HG03097 (cell line): ENCODE measurements at regions not wholly inside any gene's neighbourhood (a gene's known extent, or its start where the extent isn't known, plus 50 kb on each side); places are given as distances from the start of the nearest gene placed in this dataset.
"Not testable (repeated sequence)": the region's sequence is repeated elsewhere in the genome, so short reads cannot be mapped to it uniquely, and the experiment has no call there.

Source experiments
- ATAC-seq: cut with Tn5 transposase; IDR thresholded peaks from one replicate; pipeline ENCODE4 v1.9.1; 2021; ENCODE audit not compliant: unreplicated experiment, low FRiP score

DNA sequence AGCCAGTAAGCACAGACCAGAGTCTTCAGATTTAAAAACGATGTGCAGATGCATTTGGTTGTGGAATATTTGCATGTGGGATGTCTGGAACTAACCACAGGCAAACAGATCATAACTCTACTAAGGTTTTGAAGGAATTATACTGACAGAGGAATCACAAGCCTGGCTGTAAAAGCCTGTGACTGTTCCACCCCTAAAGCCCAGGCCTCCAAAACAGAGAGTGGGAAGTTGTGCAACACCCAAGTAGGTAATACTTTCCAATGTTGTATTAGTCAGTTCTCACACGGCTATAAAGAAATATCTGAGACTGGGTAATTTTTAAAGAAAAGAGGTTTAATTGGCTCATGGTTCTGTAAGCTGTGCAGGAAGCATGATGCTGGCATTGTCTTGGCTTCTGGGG, 68.1 kb upstream of the DCD start:
- no peak for ATAC-seq

DNA sequence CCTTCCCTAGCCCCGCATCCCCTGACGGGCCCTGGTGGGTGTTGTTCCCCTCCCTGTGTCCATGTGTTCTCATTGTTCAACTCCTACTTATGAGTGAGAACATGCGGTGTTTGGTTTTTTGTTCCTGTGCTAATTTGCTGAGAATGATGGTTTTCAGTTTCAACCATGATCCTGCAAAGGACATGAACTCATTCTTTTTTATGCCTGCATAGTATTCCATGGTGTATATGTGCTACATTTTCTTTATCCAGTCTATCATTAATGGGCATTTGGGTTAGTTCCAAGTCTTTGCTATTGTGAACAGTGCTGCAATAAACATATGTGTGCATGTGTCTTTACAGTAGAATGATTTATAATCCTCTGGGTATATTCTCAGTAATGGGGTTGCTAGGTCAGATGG, 65.7 kb upstream of the DCD start:
- not testable (repeated sequence) for ATAC-seq

DNA sequence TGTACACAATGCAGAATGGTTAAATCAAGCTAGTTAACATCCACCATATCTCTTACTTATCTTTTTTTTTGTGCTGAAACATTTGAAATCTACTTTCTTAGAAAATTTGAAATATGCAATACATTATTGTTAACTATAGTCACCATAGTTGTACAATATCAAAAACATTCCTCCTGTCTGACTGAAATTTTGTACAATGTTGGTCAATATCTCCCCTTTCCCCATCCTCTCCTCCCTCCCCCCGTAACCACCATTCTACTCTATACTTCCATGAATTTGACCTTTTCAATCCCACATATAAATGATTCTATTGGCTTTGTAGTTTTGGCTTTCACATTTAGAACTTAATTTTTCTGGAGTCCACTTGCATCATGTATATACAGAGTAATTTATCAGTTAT, 63.5 kb upstream of the DCD start:
- no peak for ATAC-seq

DNA sequence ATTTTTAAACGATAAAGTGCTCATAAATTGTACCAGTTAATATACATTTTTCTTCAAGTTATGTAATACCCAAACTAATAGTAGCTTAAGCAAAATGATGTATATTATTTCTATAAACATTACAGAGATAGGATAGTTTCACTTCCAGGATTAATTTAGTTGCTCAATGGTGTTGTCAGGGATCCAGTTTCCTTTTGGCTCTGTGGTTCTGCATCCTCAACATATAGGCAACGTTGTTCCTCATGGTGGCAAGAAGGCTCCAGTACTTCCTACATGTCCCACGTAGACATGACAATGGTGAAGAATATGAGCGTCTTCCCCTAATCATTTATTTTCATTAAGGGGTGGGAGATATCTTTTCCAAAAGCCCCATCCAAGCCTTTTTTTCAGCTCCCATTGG, 60.7 kb upstream of the DCD start:
- ATAC-seq = no peak

DNA sequence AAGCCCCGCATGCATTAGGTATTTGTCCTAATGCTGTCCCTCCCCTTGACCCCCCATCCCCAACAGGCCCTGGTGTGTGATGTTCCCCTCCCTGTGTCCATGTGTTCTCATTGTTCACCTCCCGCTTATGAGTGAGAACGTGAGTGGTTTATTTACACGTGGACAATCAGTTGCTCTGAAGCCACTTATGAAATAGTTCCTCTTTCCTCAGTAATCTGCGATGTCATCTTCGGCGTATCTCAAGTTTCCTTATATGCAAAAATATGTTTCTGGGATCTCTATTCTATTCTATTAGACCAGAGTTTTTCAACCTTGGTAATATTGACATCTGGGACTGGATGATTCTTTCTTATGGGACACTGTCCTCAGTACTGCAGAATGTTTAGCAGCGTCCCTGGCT, 56.0 kb upstream of the DCD start:
- no peak for ATAC-seq

DNA sequence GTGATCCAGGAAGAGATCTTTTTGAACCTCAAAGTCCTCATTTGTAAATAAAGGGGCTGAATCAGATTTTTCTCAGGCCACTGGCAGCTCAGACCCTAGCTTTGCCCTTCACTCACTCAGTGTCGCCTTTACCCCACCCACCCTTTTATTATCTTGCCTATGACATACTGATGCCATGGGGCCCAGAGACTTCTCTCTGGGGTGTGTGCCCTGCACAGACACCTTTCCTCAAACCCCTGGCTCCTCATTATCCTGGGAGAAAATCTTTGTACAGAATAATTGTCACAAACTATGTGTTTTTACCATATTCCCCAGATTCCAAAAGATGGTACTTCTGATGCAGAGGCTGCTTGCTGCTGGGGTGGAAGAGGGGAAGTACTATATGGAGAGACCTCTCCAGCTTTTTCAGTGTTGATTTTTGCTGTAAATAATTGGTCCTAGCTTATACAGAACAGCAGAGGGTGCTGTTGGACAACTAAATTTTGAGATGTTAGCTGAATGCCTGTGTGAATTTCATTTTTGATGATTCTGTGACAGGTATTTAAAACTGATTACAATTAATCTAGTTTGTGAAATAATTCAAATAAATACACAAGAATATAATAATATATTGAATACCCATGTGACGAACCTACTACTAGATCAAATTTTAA, 53.9 kb upstream of the DCD start:
- ATAC-seq = no peak

DNA sequence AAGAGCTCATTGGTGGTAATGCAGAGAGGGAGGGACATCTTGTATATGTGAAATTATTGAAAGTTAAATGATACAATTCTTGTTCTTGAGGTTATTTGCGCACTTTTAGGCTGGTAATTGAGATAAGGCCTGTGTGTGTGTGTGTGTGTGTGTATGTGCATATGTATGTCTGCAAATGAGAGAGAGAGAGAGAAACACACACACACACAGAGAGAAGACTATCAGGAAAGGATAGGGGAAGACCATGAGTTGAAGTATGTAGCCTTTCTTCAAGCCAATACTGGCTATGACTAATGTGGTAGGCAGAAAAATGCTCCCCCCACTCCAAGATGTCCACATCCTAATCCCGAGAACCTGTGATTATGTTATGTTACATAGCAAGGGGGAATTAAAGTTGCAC, 52.7 kb upstream of the DCD start:
- ATAC-seq = no peak

DNA sequence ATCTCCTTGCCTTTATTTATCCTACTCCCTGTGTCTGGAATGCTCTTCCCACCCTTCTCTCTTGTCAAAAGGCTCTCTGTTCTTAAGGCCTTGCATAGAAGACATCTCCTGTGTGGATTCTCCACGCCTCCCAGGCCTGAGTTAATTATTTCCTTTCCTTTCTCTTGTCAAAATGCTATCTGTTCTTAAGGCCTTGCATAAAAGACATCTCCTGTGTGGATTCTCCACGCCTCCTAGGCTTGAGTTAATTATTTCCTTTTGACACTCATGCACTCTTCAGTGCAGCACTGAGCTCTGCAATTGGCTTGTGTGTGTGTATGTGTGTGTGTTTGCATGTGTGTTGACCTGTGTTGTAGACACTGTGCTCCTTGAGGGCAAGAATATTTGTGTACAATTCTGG, 52.1 kb upstream of the DCD start:
- ATAC-seq = no peak
